Stimulated activated CD4-positive, alpha-beta T cell treated with anti-CD3 and anti-CD28 coated beads, TNF-alpha, amount 100 ng/mL, for 48 hours (primary cell): ENCODE measurements at regions not wholly inside any gene's neighbourhood (a gene's known extent, or its start where the extent isn't known, plus 50 kb on each side); places are given as distances from the start of the nearest gene placed in this dataset.
"Not testable (repeated sequence)": the region's sequence is repeated elsewhere in the genome, so short reads cannot be mapped to it uniquely, and the experiment has no call there.

ENCODE experiments used
- DNase-seq, 3 donors: peaks; one replicate each; pipeline ENCODE4 v3.0.0-alpha.2; 2020; ENCODE audit warnings: low read depth in 3 of 3

DNA sequence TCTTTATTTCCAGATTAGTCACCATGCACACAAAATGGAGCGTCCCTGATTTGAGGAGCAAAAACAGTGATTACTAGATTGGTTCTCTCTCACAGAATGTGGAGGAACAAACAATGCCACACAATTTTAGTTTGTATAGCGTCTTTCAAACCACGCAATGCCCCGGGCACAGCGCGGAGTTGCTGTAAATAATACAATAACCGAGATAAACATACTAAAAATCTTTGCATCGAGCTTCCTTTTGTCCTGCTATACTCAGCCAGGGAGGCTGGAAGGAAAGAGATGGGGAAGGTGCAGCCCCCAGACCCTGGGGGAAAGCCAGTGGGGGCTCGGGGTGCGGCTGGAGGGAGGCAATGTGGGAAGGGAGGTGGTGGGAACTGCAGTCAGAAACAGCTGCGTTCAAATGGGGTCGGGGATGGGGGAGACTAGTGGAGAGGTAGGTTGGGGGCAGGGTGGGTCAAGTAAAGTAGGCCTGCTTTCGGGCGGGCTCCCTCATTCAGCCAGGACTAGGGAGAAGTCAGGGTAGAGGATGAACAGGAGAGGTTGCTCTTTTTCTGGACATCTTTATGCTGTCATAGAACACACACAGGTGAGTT lies 366.3 kb downstream of the RPS6KC1 start:
- no peak for DNase-seq

GRCh38 chr1:213417846-213418245 lies 366.8 kb downstream of the RPS6KC1 start:
- DNase-seq: no peak

GRCh38 chr1:213418268-213419071 lies 367.4 kb downstream of the RPS6KC1 start:
- no peak for DNase-seq

- no peak for DNase-seq
Observed at GRCh38 chr1:213419401-213420030, 368.5 kb downstream of the RPS6KC1 start.

DNA sequence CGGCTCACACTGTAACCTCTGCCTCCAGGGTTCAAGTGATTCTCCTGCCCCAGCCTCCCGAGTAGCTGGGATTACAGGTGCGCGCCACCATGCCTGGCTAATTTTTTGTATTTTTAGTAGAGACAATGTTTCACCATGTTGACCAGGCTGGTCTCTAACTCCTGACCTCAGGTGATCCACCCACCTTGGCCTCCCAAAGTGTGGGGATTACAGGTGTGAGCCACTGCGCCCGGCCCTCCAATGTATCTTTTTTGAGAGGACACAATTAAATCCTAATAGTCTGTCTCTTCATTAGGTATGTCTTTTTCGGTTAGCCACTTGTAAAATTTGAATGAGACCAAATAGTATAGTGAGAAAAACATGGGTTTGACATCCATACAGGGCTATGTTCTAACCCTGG lies 370.1 kb downstream of the RPS6KC1 start:
- not testable (repeated sequence) for DNase-seq

- no peak for DNase-seq
Observed at GRCh38 chr1:213423041-213423440, 372.0 kb downstream of the RPS6KC1 start.

- no peak for DNase-seq
Observed at GRCh38 chr1:213423605-213424004, 372.6 kb downstream of the RPS6KC1 start.

DNA sequence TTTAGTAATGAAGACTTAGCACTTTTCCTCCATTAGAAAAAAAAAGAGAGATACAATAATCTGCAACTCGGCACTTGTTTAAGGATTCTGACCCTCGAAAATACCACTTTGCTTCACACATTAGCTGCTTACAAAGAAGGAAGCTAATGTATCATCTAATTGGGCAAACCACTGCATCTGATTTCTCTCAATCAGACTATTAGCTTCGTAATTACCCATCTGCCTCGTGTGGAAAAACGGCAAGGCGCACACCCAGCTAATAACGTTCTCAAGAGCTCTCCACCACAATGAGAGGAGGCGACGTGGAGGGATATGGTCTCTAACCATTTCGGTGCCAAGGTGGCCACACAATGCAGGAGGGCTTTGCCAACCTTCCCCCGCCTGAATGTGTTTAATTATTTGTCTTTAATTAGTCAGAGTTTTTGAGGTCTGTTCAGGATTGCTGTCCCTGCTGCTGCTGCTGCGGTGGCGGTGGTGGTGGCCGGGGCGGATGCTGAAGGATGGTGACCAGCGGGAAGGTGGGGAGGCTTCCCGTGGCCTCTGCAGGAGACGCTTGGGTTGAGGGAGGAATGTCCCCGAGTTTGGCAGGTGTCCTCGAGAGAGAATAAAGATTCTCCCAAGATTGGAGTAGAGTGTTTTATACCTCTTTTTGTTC lies 374.5 kb downstream of the RPS6KC1 start:
- no peak for DNase-seq

GRCh38 chr1:213429642-213430041 lies 378.6 kb downstream of the RPS6KC1 start:
- DNase-seq: no peak

DNA sequence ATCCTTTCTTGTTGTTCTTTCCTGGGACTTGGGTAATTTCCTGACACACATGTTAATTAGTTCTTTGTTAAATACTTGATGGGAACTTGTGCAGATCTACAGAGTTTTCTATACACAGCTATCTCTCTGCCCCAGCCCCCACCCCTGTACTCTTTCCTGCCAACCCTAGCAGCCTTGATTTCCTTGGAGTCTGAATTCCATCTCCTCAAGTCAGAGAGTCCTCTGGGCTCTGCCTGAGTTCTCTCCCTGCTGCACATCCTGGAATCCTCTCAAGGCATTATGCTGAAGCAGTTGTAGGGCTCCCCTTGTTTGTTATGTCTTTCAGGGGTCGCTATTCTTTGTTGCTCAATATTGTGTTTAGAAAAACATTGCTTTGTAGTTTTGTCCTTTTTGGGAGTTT lies 384.7 kb downstream of the RPS6KC1 start:
- no peak for DNase-seq

GRCh38 chr1:213438339-213438738 lies 387.3 kb downstream of the RPS6KC1 start:
- DNase-seq: no peak

DNA sequence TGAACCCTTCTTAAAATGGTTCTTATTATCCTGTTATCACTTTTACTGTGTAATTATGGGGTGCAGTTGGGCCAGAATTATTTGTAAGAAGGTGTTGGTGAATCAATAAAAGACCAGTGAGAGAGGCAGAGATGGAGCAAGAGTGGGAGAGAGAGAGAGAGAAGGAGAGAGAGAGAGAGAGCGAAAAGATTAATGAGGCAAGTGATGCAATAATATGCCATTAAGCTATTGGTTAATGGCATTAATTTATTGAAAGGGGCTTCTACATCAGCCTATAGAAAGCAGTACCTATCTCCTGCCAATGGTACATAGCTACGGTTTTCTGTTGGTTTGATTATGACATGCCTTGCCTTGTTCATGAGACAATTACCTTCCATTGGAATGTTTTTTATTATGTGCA lies 388.7 kb downstream of the RPS6KC1 start:
- no peak for DNase-seq

DNA sequence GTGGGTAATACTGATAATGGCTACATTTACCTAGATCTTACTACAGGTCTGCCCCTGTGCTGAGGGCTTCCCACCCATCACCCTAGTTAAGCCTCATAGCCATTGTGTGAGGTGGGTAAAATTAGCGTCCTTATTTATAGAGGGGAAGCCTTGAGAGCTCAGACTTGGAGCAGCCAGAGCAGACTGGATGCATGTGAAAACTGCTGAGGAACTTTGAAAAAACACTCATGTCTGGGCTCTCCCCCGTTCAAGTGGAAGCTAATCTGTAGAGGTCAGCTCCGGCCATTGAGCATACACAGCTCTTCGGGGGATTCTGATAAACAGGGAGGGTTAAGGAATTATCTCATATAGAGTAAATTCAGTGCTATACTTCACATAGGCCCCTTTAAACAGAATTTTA lies 389.7 kb downstream of the RPS6KC1 start:
- DNase-seq: no peak

DNA sequence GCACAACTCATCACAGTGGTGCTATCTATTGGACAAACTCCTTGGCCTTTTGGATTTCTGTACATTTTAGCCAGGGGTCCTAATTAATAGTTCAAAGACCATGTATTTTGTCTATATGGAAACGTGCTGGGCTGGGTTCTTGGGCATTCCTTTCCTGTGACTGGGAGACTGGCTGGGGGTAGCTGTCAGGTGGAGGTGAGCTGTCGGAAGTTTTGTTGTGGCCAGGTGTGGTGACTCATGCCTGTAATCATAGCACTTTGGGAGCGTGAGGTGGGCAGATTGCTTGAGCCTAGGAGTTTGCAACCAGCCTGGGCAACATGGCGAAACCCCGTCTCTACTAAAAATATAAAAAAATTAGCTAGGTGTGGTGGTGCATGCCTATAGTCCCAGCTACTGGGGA lies 392.4 kb downstream of the RPS6KC1 start:
- DNase-seq: no peak

GRCh38 chr1:213444224-213444623 lies 393.2 kb downstream of the RPS6KC1 start:
- no peak for DNase-seq

GRCh38 chr1:213446496-213446895 lies 395.5 kb downstream of the RPS6KC1 start:
- no peak for DNase-seq

GRCh38 chr1:213448360-213448759 lies 397.3 kb downstream of the RPS6KC1 start:
- no peak for DNase-seq

DNA sequence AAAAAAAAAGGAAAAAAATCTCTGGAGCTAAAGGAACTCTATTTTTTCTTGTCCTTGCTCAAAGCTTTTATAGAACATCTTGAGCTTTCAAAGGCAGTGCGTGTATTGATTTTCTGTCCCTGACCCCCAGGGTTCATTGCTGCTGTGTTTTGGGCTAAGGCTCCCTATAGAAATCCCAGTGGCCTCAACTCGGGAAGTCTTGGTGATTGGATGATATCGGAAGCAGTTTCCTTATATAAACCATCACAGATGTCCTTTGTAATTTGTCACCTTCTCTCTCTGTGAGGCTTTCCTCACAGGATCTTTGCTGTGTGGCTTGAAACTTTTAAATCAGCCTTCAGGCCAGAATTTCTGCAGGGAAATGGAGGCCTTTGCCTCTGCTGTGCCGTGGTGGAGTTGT lies 397.7 kb downstream of the RPS6KC1 start:
- no peak for DNase-seq

DNA sequence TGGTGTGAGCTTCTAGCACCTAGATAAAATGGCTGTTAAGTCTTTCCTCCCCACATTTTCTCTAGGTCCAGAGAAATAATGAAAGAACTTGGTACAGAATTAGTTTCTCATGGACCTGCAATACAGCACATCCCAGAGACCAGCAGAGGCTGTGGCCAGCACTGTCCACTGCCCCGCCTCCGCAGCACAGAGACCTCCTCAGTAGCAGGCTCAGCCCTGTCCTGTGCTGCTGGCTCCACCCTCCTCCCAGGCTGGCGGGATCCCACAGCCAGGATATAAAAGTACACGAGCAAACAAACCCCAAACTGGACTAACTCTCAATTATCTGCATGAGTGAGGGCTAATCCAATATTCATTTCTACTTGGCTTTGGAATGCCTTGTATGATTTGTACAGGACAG lies 401.5 kb downstream of the RPS6KC1 start:
- DNase-seq: no peak

GRCh38 chr1:213457186-213457585 lies 406.1 kb downstream of the RPS6KC1 start:
- no peak for DNase-seq

GRCh38 chr1:213457733-213458132 lies 406.7 kb downstream of the RPS6KC1 start:
- no peak for DNase-seq

GRCh38 chr1:213462374-213462773 lies 411.3 kb downstream of the RPS6KC1 start:
- not testable (repeated sequence) for DNase-seq
